ENCODE measurements at regions not wholly inside any gene's neighbourhood (a gene's known extent, or its start where the extent isn't known, plus 50 kb on each side); places are given as distances from the start of the nearest gene placed in this dataset.
"Not testable (repeated sequence)": the region's sequence is repeated elsewhere in the genome, so short reads cannot be mapped to it uniquely, and the experiment has no call there.

GRCh38 chr14:28577187-28577586 is 189.4 kb upstream of the FOXG1 start:
- no peak for DNase-seq

DNA sequence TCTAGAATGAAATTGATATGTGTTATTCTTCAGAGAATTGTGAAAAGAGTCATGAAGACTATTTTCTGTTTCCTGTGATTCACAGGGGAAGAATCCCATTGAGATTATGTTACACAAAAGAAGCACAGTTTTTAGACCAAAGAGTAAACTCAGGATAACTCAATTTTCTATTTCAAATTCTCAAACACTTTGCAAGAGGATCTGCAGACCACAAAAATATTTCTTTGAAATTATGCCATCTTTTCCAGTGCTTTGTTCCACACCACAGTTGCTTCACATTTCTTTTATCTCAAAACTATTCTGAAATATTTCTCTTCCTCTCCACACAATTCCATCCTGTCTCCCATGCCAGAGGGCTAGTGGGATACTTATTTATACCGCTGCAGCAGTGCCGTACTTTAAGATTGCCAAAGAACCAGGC is 188.9 kb upstream of the FOXG1 start:
- DNase-seq = no peak

DNA sequence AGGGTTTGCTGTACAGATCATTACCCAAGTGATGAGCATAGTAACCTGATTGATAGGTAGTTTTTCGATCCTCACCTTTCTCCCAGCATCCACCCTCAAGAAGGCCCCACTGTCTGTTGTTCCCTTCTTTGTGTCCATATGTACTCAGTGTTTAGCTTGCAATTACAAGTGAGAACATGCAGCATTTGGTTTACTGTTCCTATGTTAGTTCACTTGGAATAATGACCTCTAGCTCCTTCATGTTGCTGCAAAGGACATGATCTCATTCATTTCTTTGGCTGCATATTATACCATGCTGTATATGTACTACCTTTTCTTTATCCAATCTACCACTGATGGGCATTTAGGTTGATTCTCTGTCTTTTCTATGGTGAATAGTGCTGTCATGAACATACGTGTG is 181.6 kb upstream of the FOXG1 start:
- no peak for DNase-seq

DNA sequence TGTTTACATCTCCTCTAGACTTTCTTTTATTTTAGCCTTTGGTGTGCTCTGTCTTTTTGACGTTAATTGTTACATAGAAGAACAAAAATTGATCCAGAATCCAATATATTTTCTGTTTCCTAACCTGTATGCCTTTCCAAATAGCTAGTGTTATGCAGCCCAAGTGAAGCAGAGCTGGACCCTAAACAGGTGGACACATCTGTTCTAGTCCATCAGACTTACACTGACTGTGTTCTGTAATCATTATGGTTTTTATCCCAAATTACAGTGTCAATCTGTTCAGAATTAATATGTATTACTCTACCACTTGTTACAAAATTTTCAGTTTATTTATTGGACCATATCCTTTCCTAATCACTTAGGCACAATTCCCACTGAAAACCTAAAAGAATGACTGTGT is 176.8 kb upstream of the FOXG1 start:
- no peak for DNase-seq

GRCh38 chr14:28596391-28596790 is 170.2 kb upstream of the FOXG1 start:
- DNase-seq = no peak

GRCh38 chr14:28599191-28599590 is 167.4 kb upstream of the FOXG1 start:
- DNase-seq = no peak

DNA sequence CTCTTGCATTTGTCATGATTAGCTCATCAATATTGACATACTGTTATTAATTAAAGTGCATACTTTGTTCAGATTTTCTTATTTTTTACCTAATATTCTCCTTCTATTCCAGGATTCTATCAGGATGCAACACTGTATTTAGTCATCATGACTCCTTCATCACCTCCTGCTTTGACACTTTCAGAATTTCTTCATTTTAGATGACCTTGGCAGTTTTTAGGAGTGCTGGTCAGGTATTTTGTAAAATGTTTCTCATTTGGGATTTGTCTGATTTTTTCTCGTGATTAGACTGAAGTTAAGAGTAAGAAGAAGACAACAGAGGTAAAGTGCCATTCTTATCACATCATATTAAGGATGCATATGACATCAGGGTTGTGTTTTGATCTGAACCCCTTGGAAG is 167.0 kb upstream of the FOXG1 start:
- DNase-seq = no peak

- DNase-seq = no peak
These were observed 163.0 kb upstream of the FOXG1 start for GRCh38 chr14:28603606-28604005.

GRCh38 chr14:28607661-28608060 is 158.9 kb upstream of the FOXG1 start:
- DNase-seq = no peak

DNA sequence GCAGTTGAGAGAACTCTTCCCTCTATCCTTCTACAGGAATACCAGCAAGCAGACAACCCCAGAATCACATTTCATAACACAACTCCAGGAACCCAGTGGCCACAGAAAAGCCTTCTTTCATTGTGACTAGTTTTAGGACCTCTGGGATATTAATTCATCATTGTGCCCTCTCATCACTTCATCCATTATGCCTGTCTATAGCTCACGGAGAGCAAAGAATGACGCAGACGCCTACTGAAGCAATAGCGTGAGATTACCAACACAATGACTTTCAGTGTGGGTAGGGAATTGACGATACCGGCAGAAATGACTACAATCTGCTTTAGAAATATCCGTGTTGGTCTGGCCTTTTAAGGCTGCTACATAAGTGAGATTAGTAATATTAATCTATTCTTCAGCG is 158.1 kb upstream of the FOXG1 start:
- DNase-seq = no peak

DNA sequence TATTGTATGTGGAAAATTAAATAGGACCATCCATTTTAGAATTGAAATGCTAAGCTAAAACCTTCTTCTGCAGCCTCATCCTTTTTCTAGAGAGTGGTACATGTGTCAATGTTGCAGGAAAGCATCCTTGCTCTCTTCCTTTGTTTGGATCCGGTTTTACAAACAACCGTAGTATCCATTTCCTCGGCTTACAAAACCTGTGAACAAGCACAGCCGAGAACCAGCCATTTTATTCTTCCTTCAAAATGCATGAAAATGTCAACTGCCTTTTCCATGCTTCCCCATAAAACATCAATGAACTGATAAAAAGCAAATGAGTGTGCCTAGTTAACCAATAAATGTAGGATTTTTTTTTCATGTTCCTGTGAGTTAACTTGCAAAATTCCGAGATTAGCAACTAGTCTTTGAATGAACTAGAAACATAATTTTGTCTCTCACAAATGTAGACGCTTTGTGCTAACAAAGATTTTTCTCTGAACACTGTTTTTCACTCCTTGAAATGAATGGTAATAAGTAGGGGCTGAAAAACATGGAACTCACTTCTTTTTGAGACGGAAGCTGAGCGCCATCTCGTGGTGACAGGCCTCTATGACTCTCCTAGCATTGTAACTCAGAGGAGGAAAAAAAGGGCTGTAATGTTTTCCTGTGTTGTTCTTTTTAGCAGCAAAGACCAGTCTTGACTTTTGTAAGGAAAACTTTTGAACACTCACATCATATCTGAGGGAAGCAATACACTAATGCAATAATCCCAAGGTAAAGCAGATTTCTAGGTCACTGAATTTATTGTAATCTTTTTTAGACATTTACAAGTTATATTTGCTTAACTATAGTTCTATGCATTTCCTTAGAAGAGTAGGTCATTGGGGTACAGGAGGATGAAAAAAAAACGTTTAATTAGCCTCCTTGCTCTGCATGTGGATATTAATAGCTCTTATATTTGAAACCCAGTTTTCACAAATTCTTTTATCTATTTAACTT is 157.4 kb upstream of the FOXG1 start:
- no peak for DNase-seq

- no peak for DNase-seq
These were observed 154.2 kb upstream of the FOXG1 start for GRCh38 chr14:28612414-28612813.

DNA sequence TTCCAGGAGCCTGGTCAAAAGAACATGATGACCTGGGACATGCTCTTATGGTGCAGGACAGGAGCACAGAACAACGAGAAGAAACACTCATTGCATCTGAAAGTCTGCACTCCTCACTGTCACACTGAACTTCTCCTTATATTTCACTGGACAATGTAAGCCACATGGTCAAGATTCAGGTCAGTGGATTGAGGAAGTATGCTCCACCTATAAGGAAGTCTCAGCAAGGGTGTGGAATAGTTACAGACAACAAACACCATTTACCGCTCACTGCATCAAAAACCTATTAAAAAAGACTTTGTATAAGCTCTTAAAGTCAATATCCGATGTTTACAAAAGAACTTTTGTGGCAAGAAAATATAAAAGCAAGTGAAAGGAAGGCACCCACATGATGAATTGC is 153.1 kb upstream of the FOXG1 start:
- DNase-seq = no peak

DNA sequence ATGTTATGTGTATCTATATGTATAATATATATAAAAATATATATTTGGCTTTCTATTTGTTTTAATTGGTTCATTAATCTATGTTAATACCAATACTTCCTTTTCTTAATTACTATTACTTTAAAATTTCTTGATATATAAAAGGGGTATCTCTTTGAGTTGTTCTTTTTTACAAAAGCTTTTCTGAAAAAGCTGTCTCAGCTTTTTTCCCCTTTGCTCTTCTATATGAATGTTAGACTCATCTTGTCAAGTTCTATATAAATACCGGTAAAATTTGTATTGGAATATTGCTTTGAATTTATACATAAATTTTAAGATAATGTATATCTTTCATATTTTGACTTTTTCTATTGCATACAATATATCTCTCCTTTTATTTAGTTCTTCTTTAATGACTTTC is 139.8 kb upstream of the FOXG1 start:
- no peak for DNase-seq

DNA sequence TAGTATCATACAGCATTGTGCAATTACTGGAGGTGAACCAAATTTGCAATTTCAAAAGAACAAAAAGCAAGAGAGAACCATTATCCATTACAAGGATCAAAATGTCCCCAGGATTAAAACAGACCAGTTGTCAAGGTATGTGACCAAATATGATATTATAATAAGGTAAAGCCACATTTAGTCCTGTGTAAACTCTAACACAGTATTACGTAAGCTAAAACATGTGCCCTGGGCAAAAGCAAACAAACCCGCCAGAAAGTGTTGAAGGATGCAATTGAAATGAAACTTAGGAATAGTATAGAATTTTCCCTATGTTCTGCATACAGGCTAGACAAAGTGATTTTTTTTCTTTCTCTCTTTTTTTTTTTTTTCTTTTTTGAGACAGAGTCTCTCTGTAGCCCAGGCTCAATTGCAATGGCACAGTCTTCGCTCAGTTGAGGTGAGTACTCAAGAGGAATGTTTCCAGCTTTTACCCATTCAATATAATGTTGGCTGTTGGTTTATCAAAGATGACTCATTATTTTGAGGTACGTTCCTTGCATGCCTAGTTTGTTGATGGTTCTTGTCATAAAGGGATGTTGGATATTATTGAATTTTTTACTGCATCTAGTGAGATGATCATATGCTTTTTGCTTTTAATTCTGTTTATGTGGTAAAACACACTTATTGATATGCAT is 137.1 kb upstream of the FOXG1 start:
- no peak for DNase-seq

GRCh38 chr14:28630100-28630499 is 136.5 kb upstream of the FOXG1 start:
- DNase-seq = no peak

GRCh38 chr14:28635387-28635786 is 131.2 kb upstream of the FOXG1 start:
- no peak for DNase-seq

DNA sequence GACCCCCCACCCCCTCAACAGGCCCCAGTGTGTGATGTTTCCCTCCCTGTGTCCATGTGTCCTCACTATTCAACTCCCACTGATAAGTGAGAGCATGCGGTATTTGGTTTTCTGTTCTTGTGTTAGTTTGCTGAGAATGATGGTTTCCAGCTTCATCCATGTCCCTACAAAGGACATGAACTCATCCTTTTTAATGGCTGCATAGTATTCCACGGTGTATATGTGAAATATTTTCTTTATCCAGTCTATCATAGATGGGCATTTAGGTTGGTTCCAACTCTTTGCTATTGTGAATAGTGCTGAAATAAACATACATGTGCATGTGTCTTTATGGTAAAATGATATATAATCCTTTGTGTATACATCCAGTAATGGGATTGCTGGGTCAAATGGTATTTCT is 130.8 kb upstream of the FOXG1 start:
- DNase-seq = not testable (repeated sequence)

GRCh38 chr14:28641189-28641588 is 125.4 kb upstream of the FOXG1 start:
- DNase-seq = not testable (repeated sequence)

- no peak for DNase-seq
These were observed 115.4 kb upstream of the FOXG1 start for GRCh38 chr14:28651148-28651547.

DNA sequence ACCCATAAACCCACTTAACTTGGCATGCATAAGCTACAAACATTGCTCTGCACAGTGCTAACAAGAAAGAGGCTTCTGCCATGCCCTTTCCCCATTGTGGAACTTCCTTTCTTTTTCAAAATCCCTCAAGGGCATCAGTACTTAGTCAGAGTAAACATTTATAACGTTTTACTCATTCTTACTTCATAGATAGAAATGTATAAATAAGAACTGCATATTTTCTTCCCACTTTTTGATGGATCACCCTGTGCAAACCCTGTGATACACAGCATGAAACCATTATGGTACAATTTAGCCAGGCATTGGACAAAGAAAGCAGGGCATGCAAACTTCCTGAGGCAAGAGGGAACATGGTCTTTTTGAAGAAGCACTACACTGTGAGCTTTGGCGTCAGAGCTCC is 113.8 kb upstream of the FOXG1 start:
- no peak for DNase-seq

DNA sequence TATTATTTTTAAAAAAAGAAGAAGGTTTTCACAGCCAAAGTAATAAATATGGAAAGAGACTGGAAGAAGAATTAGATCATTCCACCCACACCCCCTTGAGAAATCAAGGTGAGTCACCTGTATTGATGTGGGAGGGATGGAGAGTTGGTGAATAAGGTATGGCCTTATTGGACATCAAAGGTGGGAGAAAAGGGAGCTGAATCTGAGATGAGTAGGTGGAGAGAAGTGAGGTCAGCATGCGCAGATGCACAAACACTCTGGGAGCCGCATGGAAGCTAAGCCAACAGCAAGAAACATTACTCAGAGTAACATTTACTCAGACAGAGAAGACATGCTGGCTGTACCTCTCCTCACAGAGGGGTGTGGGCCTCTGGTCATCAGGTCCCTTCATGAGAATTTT is 113.1 kb upstream of the FOXG1 start:
- no peak for DNase-seq

GRCh38 chr14:28656704-28657255 is 109.8 kb upstream of the FOXG1 start:
- DNase-seq = no peak

GRCh38 chr14:28661171-28661772 is 105.3 kb upstream of the FOXG1 start:
- DNase-seq = no peak
